ENCODE measurements at regions not wholly inside any gene's neighbourhood (a gene's known extent, or its start where the extent isn't known, plus 50 kb on each side); places are given as distances from the start of the nearest gene placed in this dataset.

DNA sequence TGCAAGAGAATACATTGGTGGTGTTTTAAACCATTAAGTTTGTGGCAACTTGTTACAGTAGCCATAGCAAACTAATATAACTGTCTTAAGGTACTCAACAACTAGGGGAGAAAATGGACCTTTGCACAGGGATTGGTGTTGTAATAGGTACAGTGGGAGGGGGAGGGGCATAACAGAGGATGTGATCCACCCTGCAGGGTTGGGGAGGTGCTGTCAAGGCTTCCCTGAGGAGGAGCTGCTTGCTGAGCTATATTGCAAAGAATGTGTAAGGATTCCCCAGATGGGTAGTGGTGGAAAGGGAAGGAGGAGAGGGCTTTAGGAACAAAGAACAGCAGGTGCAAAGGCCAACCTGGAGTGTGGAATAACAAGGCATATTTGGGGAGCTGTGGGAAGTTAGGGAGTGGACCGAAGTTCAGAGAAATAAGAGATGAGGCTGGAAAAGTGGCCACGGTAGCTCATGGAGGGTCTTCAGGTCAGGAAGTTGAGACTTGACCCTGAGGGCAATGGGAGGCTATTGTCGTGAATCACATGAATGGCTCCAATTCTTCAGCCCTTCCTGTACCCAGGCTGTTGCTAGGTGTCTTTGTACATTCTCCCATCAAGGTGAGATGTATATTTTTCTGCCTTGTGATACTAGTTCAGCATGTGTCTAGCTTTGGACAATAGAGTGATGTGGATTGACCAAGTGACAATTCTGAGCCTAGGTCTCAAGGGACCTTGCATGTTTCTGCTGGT lies 168.6 kb upstream of the CSF3R start:
- TF ChIP-seq TAF1 (IDR thresholded peaks at IDR 0.05; ENCODE audit: borderline replicate concordance, low read depth, low read length) (no peak), POLR2A (IDR thresholded peaks at IDR 0.05; ENCODE audit: low read depth, low read length) (no peak)
